ENCODE measurements at regions not wholly inside any gene's neighbourhood (a gene's known extent, or its start where the extent isn't known, plus 50 kb on each side); places are given as distances from the start of the nearest gene placed in this dataset.

DNA sequence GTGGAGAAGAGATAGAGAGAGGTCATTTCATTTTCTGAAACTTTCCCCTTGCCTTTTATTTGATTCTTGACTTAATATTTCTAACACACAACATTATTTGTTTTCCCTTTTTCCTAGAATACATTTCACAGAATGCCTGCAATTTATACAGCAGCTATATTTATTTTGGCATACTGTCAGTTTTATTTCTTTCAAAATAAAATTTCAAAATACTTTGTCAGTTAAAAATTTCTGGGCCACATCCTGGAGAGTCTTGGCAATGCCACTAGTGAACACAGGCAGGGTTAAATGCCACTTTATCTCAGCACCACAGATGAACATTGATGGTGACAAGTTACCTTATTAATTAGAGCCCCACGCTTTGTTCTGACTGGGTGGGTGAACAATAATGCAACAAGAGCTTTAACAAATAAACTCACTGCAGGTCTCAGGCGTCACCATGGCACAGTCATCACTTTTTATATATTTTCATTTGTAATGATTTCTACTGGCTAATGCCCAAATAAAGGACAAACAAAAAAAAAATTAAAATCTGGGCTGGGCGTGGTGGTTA, 494.0 kb downstream of the KIF20B start:
- Histone ChIP-seq H4K20me1 (ENCODE audit: insufficient read depth, low read length) (no peaks in the 10 kb centered on the region), H3K79me2 (ENCODE audit: insufficient read depth, low read depth, low read length) (no peaks in the 10 kb centered on the region), H3K4me2 (ENCODE audit: low read length) (no peak overlapping the region), H2AFZ (ENCODE audit: low read length) (no peak overlapping the region), H3K9me3 (ENCODE audit: low read length) (no peaks in the 10 kb centered on the region), H3K9me2 (ENCODE audit: insufficient read depth, low read length) (no peaks in the 10 kb centered on the region), H3K36me3 (ENCODE audit: insufficient read depth, low read length) (no peaks in the 10 kb centered on the region), H3K4me3 (ENCODE audit: low read depth, low read length, poor library complexity, severe bottlenecking) (no peak overlapping the region), H3K4me1 (ENCODE audit: insufficient read depth, low read length, poor library complexity, severe bottlenecking) (no peaks in the 10 kb centered on the region), H3K27ac (ENCODE audit: low read depth, low read length, poor library complexity, severe bottlenecking) (no peak overlapping the region)
- intact Hi-C loops (cut with micrococcal nuclease; ENCODE audit: unreplicated experiment): no loop called here
- TF ChIP-seq, protein P1, sequence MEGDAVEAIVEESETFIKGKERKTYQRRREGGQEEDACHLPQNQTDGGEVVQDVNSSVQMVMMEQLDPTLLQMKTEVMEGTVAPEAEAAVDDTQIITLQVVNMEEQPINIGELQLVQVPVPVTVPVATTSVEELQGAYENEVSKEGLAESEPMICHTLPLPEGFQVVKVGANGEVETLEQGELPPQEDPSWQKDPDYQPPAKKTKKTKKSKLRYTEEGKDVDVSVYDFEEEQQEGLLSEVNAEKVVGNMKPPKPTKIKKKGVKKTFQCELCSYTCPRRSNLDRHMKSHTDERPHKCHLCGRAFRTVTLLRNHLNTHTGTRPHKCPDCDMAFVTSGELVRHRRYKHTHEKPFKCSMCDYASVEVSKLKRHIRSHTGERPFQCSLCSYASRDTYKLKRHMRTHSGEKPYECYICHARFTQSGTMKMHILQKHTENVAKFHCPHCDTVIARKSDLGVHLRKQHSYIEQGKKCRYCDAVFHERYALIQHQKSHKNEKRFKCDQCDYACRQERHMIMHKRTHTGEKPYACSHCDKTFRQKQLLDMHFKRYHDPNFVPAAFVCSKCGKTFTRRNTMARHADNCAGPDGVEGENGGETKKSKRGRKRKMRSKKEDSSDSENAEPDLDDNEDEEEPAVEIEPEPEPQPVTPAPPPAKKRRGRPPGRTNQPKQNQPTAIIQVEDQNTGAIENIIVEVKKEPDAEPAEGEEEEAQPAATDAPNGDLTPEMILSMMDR (conservative IDR thresholded peaks at IDR 0.05; ENCODE audit: low read length): no peak
- no peak for TF ChIP-seq EZH2phosphoT487 (IDR thresholded peaks at IDR 0.05; ENCODE audit: borderline replicate concordance, low read depth, low read length)
- no TSS peak for BruUV-seq (replicated peaks)
- POLR2A ChIA-PET: no interaction called here
- CTCF ChIA-PET (ENCODE audit: unreplicated experiment): no interaction called here
- DNase-seq (ENCODE audit: low spot score): no peak

DNA sequence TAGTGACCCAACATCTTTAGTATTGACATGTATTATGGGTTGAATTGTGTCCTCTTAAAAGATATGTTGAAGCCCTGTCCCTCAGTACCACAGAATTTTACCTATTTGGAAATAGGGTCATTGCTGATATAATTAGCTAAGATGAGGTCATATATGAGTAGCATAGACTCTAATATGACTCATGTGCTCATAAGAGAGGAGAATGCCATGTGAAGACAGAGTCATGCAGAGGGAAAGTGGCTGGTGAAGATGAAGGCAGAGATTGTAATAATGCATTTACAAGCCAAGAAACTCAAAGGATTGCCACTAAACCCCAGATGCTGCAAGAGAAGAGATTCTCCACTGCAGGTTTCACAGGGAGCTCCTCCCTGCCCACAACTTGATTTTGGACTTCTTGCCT, 496.4 kb downstream of the KIF20B start:
- intact Hi-C loops (cut with micrococcal nuclease; ENCODE audit: unreplicated experiment): no loop called here
- no TSS peak for BruUV-seq (replicated peaks)
- H2AFZ ChIP-seq (ENCODE audit: low read length): no peak overlapping the region

DNA sequence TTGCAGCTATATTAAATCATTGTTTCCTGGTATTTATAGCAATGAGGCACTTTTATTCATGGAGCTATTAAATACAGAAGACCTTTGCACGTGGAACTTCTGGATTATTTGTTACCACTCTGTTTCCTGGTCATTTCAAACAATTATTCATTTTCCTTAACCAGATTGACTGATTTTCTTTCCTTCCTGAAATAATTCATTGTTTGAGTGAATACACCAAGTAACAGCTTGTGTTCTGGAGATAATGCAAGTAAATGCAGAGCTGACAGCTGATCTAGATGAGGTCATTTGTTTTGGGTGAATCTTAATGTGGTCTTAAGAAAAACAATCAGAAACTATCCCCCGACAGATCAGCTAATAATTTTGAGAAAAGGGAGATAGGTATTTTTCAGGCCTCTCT, 497.7 kb downstream of the KIF20B start:
- Histone ChIP-seq H3K4me2 (ENCODE audit: low read length) (no peak overlapping the region), H3K4me1 (ENCODE audit: insufficient read depth, low read length, poor library complexity, severe bottlenecking) (no peaks in the 10 kb centered on the region), H2AFZ (ENCODE audit: low read length) (no peak overlapping the region), H3K27ac (ENCODE audit: low read depth, low read length, poor library complexity, severe bottlenecking) (no peak overlapping the region), H3K4me3 (ENCODE audit: low read depth, low read length, poor library complexity, severe bottlenecking) (no peak overlapping the region), H3K79me2 (ENCODE audit: insufficient read depth, low read depth, low read length) (no peaks in the 10 kb centered on the region), H3K9me3 (ENCODE audit: low read length) (no peaks in the 10 kb centered on the region), H4K20me1 (ENCODE audit: insufficient read depth, low read length) (no peaks in the 10 kb centered on the region), H3K9me2 (ENCODE audit: insufficient read depth, low read length) (no peaks in the 10 kb centered on the region), H3K36me3 (ENCODE audit: insufficient read depth, low read length) (no peaks in the 10 kb centered on the region)
- ChIA-PET CTCF (ENCODE audit: unreplicated experiment) (no interaction called here), POLR2A (interaction anchor here (0.6 kb wide), 1 partner anchor 161 kb away, joined by 3 read pairs; no protein-coding TSS in a partner anchor)
- intact Hi-C loops (cut with micrococcal nuclease; ENCODE audit: unreplicated experiment): no loop called here
- TF ChIP-seq EZH2phosphoT487 (IDR thresholded peaks at IDR 0.05; ENCODE audit: borderline replicate concordance, low read depth, low read length): no peak
- TF ChIP-seq, protein P1 (conservative IDR thresholded peaks at IDR 0.05; ENCODE audit: low read length): no peak
- no peak for DNase-seq (ENCODE audit: low spot score)
- no TSS peak for BruUV-seq (replicated peaks)

More for the DNA sequence above, 496.4 kb downstream of the KIF20B start:
- Histone ChIP-seq H3K4me1 (ENCODE audit: insufficient read depth, low read length, poor library complexity, severe bottlenecking) (no peaks in the 10 kb centered on the region), H3K79me2 (ENCODE audit: insufficient read depth, low read depth, low read length) (no peaks in the 10 kb centered on the region), H3K4me2 (ENCODE audit: low read length) (no peak overlapping the region), H4K20me1 (ENCODE audit: insufficient read depth, low read length) (no peaks in the 10 kb centered on the region), H3K9me2 (ENCODE audit: insufficient read depth, low read length) (no peaks in the 10 kb centered on the region), H3K9me3 (ENCODE audit: low read length) (no peaks in the 10 kb centered on the region), H3K27ac (ENCODE audit: low read depth, low read length, poor library complexity, severe bottlenecking) (no peak overlapping the region), H3K36me3 (ENCODE audit: insufficient read depth, low read length) (no peaks in the 10 kb centered on the region), H3K4me3 (ENCODE audit: low read depth, low read length, poor library complexity, severe bottlenecking) (no peak overlapping the region)
- TF ChIP-seq, protein P1 (conservative IDR thresholded peaks at IDR 0.05; ENCODE audit: low read length): no peak
- no peak for TF ChIP-seq EZH2phosphoT487 (IDR thresholded peaks at IDR 0.05; ENCODE audit: borderline replicate concordance, low read depth, low read length)
- POLR2A ChIA-PET: no interaction called here
- CTCF ChIA-PET (ENCODE audit: unreplicated experiment): no interaction called here
- no peak for DNase-seq (ENCODE audit: low spot score)

Data from OCI-LY7 (cell line).